Hematopoietic multipotent progenitor cell treated with erythropoietin and hydrocortisone succinate and interleukin-3 and kit ligand, for 8 days (in vitro differentiated cells): ENCODE measurements at regions not wholly inside any gene's neighbourhood (a gene's known extent, or its start where the extent isn't known, plus 50 kb on each side); places are given as distances from the start of the nearest gene placed in this dataset.
"Not testable (repeated sequence)": the region's sequence is repeated elsewhere in the genome, so short reads cannot be mapped to it uniquely, and the experiment has no call there.

Source experiments
- DNase-seq: peaks from one replicate; pipeline ENCODE4 v3.0.0-alpha.2; 2015

DNA sequence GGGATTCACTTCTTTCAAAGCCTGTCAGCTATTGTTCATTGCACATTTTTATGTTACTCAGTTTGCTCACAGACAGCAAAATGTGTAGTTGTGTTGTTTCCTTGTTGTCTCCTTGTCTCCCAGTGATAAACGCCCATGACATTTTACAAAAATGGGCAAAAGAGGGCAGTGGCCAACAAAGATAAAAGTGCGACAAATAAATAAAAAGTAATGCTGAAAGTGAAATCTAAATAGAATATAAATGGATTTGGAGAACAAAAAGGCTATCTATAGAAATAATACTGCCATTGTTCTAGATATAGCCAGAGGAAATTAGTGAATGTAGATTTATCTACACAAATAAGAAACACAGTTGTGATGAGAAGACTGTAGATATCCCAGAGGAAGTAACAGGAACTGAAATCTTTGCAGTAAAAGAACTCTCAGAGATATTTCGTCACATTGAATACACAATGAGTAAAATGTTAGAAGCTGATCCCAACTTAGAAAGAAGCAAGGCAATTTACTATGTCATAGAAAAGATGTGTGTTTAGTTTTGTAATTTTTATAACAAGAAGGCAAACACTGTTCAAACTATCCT, 1186.2 kb upstream of the FAM98A start:
- DNase-seq = no peak

DNA sequence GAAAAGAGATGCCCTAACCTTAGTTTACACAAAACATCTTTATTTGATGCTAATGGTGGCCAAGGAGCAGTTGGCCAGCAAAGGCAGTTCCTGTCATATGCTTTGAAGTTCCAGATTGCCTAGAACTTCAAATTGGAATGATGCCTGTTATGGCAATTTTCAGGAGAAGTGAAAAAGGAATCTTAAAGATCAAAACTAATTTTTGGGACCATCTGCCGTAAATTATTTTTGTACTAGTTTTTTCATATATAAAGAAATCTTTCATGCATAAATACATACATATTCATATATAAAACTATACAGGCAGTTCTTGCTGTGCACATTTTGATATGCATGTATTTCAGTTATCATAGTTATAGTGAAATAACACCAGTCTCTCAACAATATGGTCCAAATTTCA, 1185.6 kb upstream of the FAM98A start:
- DNase-seq = no peak

DNA sequence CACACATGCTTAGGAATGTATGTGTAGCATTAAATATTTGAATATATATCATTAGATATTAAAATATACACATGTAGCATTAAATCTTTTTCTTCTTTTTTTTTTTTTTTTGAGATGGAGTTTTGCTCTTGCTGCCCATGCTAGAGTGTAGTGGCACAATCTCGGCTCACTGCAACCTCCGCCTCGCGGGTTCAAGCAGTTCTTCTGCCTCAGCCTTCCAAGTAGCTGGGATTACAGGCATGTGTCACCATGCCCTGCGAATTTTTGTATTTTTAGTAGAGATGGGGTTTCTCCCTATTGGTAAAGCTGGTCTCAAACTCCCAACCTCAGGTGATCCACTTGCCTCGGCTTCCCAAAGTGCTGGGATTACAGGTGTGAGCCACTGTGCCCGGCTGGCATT, 1151.6 kb upstream of the FAM98A start:
- DNase-seq = not testable (repeated sequence)

DNA sequence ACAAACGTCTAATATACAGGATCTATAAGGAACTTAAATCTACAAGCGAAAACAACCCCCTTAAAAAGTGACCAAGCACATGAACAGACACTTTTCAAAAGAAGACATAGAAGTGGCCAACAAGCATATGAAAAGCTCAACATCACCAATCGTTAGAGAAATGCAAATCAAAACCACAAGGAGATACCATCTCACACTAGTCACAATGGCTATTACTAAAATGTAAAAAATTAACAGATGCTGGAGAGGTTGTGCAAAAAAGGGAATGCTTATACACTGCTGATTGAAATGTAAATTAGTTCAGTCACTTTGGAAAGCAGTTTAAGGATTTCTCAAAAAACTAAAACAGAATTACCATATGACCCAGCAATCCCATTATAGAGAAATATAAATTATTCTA, 1148.5 kb upstream of the FAM98A start:
- no peak for DNase-seq

DNA sequence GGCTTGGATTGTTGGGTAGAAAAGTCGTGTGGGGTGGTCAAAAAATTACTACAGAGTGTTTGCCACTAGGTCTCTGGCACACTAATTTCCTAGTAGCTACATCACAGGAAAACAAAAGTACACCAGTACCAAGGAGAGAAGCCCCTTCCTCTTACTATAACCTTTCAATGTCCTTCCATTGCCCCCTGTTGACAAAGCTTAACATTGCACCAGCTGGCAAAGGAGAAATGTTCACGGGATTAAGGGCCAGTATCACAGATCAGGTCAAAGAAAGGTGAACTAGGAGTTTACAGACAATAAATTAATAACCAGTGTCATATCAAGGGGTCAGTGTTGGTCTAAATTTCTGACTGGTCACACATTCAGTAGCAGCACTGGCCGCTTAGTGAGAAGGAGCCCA, 1139.6 kb upstream of the FAM98A start:
- DNase-seq = no peak

DNA sequence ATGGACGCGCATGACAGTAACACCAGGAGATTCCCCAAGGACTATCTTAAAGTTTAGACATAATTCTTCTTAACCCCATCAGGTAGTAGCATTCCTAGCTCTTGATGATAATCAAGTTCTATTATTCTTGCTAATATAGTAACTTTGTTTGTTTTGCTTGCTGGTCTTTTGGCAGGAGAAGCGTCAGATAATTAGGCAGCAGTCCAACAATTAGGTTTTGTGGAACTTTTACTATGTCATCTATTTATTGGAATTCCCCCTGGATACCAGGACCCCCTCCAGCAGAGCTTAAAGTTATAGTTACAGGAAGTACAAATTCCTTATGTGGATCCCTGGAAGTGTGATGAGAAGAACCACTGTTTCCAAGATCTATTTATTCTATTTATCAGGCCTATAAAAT, 1138.0 kb upstream of the FAM98A start:
- DNase-seq = no peak

DNA sequence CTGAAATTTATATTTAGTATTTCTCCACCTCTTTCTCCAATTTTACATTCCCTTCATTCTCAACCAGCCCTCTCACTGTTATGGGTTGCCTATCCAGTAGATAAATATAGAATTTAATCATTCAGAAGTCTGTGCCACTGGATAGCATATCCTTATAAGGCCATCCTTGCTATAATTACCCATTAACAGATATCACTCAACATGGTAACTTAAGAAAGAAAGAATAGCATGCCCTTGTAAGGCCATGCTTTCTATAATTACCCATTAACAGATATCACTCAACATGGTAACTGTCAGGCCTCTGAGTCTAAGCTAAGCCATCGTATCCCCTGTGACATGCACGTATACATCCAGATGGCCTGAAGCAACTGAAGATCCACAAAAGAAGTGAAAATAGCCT, 1137.4 kb upstream of the FAM98A start:
- no peak for DNase-seq

DNA sequence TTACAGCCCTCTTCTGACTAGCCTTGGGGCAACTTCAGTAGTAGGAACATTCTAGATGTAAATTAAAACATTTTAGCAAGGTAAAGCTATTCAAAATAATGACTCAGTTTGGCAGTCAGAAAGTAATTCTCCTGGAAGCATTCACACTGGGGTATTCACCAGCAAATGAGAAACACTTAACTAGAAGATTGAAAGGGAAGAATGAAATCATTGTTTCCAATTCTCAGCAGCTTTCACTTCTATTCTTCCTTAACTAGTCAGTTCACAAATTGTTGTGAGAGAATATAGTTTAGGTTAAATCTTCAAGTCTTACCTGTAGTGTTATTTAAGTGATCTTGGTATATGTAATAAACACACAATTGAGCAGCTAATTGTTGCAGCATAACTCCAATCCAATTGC, 1135.6 kb upstream of the FAM98A start:
- DNase-seq = no peak

DNA sequence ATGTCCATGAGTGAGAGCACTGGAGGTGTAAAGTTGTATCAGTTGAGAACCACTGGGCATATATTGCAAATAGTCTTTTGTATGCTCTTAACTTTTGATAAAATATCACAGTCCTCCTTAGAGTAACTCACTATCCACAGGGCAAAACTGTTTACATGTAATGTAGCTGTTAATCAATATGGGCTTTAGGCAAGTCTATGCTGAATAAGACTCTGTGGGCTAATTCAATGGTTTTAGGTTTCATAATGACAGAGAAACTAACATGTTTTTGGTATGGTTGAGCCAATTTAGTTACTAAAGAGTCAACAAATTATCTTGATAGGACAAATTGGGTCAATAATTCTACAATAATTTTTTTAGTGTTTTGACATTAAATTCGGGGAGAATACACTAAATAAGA, 1134.9 kb upstream of the FAM98A start:
- no peak for DNase-seq

DNA sequence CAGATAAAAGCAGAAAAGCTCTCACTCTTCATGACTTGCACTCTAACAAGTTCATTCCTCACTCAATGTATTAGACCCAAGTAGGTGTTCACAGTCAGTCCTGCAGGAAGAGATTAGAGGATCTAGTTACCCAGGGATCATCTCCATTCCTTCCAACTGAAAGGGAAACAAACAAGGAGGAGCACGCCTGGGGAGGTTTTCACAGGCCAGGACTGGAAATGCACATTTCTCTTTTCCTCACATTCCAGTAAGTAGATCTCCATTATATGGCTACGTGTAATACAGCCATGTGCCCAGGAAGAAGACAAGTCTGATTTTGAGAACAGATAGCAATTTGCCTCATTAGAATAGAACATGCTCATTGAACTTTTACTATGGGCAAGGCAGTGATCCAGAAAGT, 1132.2 kb upstream of the FAM98A start:
- no peak for DNase-seq

DNA sequence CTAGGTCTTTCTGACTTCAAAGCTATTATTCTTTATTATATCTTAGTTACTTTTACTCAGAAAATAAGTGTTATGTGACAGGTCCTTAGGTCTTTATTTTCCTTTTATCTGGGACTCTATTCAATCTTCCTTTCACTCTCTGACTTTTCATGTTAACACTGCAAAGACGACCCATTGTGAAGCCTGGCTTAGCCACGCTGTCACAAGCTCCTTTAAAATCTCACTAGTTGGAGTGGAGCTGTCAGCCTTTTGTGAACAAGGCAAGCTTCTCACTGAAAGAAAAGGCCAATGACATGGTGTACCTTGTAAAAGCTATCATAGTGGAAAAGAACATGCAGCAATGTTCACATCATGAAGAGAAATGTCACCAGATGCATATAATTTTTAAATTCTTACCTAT, 1130.7 kb upstream of the FAM98A start:
- no peak for DNase-seq

DNA sequence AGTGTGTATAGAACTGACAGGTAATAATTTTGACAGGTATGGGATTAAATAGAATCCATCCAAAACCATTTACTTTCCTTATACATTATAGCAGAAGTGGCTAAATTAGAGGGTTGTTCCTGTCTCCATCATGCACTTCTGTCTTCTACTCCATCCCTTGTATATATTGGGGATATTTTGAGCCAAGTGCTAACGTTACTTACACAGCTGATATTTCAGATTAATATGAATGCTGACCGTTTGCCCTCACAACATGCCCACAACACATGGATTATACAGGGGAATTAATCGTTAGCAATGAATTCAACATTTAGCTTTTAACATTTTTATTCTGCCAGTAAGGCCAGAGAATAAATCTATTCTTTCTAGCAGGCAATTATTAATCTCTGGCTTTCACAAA, 1125.0 kb upstream of the FAM98A start:
- DNase-seq = no peak

DNA sequence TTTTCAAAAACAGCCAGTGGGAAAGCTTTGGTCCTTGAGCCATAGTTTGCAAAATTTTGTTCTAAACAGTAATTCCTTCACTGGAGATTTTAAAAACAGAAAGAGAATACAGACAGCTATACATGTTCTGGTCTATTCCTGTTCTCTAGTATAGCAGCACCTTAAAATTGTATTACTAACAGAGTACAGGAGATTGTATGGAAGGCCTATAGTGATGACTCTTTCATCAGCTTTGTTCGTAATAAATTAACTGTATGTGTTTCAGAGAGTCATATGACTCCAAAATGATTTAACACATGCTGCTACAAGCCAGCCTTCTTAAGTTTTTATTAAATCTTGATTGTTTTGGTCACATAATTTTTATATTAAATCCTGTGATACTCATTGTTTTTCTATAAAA, 1124.6 kb upstream of the FAM98A start:
- no peak for DNase-seq

DNA sequence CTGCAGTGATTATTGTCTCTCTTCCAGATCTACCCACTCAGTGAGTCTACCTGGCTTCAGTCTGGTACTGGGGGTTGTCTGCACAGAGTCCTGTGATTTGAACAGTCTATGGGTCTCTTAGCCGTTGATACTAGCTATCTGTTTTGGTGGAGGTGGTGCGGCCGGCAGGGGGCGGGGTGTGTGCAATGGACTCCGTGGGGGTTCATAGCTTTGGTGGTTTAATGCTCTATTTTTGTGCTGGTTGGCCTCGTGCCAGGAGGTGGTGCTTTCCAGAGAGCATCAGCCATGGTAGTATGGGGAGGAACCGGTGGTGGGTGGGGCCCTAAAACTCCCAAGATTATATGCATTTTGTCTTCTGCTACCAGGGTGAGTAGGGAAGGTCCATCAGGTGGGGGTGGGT, 1120.1 kb upstream of the FAM98A start:
- no peak for DNase-seq

DNA sequence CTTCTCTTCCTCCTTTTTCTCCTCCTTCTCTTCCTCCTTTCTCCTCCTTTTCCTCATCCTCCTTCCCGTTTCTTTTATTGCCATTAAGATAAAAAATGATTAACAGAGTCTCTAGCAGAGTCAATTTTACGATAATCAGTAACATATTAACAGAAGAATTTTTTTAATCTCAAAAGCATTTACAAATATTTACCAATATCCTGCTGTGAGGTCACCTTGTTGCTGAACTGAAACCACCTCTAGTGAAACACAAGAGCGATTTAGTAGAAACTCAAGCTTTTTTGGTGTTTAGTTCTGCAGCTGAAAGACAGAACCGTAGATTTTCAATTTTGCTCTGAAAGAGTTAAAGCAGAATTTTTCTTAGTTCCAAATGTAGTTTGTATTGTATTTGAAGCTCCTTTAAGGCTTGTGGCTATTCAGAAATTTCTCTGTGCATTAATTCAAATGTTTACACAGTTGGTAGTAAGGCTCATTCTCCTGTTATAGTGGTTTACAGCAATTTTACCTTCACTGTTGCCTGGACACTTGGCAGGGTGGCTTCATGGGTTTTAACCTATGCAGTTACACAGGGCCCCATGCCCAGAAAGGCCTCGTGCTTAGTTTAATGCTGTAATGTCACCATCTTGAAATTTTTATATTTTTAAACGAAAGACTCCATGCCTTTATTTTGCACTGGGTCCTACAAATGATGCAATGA, 1106.6 kb upstream of the FAM98A start:
- DNase-seq = no peak

DNA sequence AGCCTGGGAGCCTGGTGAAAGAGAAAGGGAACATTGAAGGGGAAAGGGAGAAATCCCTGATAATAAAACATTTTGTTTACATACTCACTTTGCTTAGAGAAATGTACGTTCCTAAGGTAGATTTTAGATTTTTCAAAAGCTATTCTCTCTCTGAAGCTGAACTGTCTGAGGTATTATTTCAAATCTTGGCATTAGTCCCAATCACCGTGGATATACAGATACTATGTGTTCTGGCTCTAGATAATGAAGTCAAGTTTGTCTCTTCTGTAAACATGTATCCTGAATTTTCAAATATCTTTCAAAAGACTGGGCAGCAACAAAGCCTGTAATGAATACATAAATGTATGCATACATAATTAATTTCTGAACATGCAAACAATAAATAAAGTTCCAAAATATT, 1104.2 kb upstream of the FAM98A start:
- DNase-seq = no peak

DNA sequence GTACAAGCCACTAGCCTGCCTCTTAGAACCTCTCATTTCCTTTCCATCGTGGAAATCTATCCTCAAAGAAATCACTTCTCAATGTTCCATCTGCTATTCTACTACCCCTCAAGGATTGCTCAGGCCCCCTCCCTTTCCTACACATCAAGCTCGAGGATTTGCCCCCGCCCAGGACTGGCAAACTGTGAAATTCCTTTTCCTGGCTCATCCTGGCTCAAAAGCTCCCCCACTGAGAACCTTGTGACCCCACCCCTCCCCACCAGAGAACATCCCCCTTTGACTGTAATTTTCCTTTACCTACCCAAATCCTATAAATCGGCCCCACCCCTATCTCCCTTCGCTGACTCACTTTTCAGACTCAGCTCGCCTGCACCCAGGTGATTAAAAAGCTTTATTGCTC, 1103.3 kb upstream of the FAM98A start:
- DNase-seq = not testable (repeated sequence)

DNA sequence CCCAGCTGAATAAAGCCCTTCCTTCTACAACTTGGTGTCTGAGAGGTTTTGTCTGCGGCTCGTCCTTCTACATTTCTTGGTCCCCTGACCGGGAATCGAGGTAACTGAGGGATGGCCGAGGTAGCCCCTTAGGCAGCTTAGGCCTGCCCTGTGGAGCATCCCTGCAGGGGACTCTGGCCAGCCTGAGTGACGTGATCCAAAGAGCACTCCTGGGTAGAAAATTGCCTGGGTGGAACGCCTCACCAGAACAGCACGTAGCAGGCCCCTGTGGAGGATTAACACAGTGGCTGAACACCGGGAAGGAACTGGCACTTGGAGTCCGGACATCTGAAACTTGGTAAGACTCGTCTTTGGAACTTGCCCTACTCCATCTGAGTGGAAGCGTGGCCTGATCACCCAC, 1078.5 kb upstream of the FAM98A start:
- DNase-seq = not testable (repeated sequence)

DNA sequence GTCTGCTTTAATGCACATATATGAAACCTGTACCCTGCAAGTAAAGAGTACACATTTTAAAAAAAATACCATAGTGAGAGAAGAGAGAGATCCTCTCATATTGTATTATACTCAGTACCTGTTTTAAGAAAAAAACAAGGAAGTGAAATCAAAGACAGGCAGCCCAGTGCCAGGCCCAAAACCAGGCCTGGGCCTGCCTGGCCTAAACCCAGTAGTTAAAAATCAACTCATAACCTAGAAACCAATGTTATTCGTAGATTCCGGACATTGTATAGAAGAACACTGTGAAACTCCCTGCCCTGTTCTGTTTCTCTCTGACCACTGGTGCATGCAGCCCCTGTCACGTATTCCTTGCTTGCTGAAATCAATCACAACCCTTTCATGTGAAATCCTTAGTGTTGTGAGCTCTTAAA, 1078.0 kb upstream of the FAM98A start:
- not testable (repeated sequence) for DNase-seq

DNA sequence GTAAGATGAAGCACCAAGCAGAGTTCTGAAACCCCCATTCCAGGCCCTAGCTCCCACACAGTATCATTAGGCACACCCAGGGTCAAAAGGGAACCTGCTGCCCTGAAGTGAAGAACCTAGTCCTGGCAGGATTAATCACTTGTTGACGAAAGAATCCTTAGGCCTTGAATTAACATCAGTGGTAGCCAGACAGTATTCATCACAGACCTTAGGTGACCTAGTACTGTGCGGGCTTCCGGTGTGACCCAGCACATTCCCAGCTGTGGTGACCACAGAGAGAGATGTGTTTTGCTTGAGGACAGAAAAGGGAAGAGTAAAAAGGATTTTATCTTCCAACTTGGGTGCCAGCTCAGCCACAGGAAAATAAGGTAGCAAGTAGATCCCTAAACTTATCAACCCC, 1071.4 kb upstream of the FAM98A start:
- no peak for DNase-seq

DNA sequence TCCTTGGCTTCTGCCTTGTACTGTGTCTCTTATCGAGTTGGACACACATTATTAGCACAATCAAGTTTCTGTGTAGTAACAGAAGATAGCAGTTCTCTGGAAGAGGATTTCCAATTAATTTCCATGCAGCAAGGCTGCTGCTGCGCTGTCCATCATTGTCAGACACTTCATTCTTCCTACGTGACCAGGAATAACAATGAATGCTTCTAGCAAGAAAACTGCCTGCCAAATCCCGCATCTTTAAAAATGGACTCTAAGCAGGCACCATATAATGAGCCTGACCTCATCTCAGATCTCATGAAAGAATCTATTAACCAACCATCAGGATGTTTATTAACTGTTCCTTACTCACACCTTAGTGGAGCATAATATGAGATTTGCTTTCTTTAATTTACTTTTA, 1067.7 kb upstream of the FAM98A start:
- DNase-seq = no peak

DNA sequence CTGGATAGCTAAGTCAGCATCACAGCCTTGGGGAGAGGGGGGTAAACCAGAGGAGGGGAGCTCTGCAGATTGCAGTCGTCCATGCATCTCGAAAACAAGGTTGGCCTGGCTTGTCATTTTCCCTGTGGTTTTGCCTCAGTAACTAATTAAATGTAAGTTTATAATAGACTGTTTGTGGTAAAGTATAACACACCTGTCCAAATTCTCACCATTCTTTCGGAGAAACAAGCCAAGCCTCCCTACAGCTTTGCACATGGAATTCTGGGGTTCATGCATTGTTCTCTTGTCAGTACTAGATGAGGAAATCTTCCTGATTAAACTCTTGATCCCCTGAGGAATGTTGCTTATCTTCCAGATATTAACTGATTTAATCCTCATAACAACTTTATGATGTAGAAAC, 1065.2 kb upstream of the FAM98A start:
- no peak for DNase-seq

DNA sequence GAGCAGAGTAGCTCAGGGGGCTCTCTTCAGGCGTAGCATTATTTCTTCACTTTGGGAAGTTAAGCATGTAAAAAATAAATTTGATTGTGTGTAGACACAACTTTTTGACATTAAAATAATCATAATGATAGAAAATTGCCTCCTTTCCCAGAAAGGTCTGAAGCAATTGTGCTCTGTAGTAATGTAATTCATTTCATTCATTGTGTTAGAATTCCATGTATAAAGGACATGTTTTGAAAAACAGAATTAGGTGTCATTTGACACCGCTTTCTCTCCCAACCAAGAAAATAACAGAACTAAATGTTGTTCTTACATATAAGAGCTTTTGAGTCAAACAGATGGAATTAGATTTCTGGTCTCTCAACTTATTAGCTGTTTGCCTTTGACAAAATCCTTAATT, 1064.2 kb upstream of the FAM98A start:
- DNase-seq = no peak

DNA sequence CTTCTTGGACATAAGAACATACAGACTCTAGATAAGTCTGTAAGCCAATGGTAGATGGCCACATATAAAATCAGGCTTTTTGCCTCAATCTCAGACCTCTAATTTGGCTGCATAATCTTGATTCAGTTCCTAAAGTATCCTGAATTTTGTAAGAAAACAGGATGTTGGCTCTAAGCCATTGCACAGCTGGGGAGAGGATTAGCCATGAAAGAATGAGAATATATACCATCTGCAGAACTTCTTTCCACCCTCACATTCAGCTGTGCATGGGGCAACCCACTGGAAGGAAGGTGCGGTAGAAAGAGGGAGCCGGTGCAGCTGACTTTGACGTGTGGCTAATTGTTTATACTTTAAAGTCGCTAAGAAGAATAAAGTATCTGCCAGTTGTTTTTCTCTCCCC, 1061.6 kb upstream of the FAM98A start:
- DNase-seq = no peak

DNA sequence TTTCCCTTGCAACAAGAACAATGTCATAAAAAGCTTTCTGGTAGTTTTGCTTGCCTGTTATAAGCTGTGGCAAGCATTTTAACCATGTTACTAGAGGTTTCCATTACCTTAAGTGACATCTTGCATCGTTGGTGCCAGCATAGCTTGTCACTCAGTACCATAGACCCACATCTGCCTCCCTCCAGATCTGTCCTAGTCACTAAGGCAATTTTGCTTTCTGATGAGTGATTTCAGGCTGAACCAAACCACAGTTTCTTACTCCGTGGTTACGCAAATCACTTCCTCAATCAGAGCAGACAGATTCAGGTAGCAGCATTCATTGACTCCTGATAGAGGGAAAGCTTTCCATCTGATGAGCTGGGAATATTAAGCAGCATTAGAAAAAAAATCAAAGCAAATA, 1057.5 kb upstream of the FAM98A start:
- no peak for DNase-seq
